ENCODE measurements at regions not wholly inside any gene's neighbourhood (a gene's known extent, or its start where the extent isn't known, plus 50 kb on each side); places are given as distances from the start of the nearest gene placed in this dataset.

GRCh38 chr16:79970551-79971236 is 370.2 kb upstream of the MAF start:
- Mint-ChIP-seq H3K36me3 (ENCODE audit: low read depth) (no peaks in the 10 kb centered on the region), H3K27ac (no peak overlapping the region), H3K4me1 (no peaks in the 10 kb centered on the region)

GRCh38 chr16:79970087-79970486 is 369.6 kb upstream of the MAF start:
- Mint-ChIP-seq H3K4me1 (no peaks in the 10 kb centered on the region), H3K27ac (no peak overlapping the region)
- no peak for TF ChIP-seq CTCF (IDR thresholded peaks at IDR 0.05; ENCODE audit: unreplicated experiment in 3 of 3)

More at GRCh38 chr16:79970551-79971236, 370.2 kb upstream of the MAF start:
- H3K4me3 Mint-ChIP-seq: no peak overlapping the region
- no peak for TF ChIP-seq CTCF (IDR thresholded peaks at IDR 0.05; ENCODE audit: unreplicated experiment in 3 of 3)
- no peaks in the 10 kb centered on the region for H3K9me3 Mint-ChIP-seq
- H3K27me3 Mint-ChIP-seq (ENCODE audit: low read depth): no peaks in the 10 kb centered on the region

GRCh38 chr16:79969458-79969857 is 368.9 kb upstream of the MAF start:
- no peaks in the 10 kb centered on the region for H3K27me3 Mint-ChIP-seq (ENCODE audit: low read depth)
- no peak overlapping the region for H3K4me3 Mint-ChIP-seq
- TF ChIP-seq CTCF (IDR thresholded peaks at IDR 0.05; ENCODE audit: unreplicated experiment in 3 of 3): no peak
- H3K27ac Mint-ChIP-seq: no peak overlapping the region
- no peaks in the 10 kb centered on the region for H3K9me3 Mint-ChIP-seq
- no peaks in the 10 kb centered on the region for H3K36me3 Mint-ChIP-seq (ENCODE audit: low read depth)
- no peaks in the 10 kb centered on the region for H3K4me1 Mint-ChIP-seq

More at GRCh38 chr16:79970087-79970486, 369.6 kb upstream of the MAF start:
- Mint-ChIP-seq H3K9me3 (no peaks in the 10 kb centered on the region), H3K36me3 (ENCODE audit: low read depth) (no peaks in the 10 kb centered on the region), H3K4me3 (no peak overlapping the region), H3K27me3 (ENCODE audit: low read depth) (no peaks in the 10 kb centered on the region)

GRCh38 chr16:79966226-79966625 is 365.7 kb upstream of the MAF start:
- H3K4me1 Mint-ChIP-seq: no peaks in the 10 kb centered on the region
- no peak overlapping the region for H3K27ac Mint-ChIP-seq
- no peaks in the 10 kb centered on the region for H3K27me3 Mint-ChIP-seq (ENCODE audit: low read depth)
- H3K36me3 Mint-ChIP-seq (ENCODE audit: low read depth): no peaks in the 10 kb centered on the region
- H3K9me3 Mint-ChIP-seq: peaks cover 2% of the 10 kb centered on the region
- TF ChIP-seq CTCF (IDR thresholded peaks at IDR 0.05; ENCODE audit: unreplicated experiment in 3 of 3): no peak
- H3K4me3 Mint-ChIP-seq: no peak overlapping the region

- Mint-ChIP-seq H3K4me1 (no peaks in the 10 kb centered on the region), H3K9me3 (peaks cover 2% of the 10 kb centered on the region), H3K36me3 (ENCODE audit: low read depth) (no peaks in the 10 kb centered on the region), H3K27ac (no peak overlapping the region), H3K4me3 (no peak overlapping the region), H3K27me3 (ENCODE audit: low read depth) (no peaks in the 10 kb centered on the region)
- TF ChIP-seq CTCF (IDR thresholded peaks at IDR 0.05; ENCODE audit: unreplicated experiment in 3 of 3): no peak
Observed at GRCh38 chr16:79965718-79966117, 365.2 kb upstream of the MAF start.

GRCh38 chr16:79964104-79964503 is 363.6 kb upstream of the MAF start:
- Mint-ChIP-seq H3K27ac (no peak overlapping the region), H3K4me3 (no peak overlapping the region), H3K27me3 (ENCODE audit: low read depth) (no peaks in the 10 kb centered on the region), H3K4me1 (no peaks in the 10 kb centered on the region), H3K36me3 (ENCODE audit: low read depth) (no peaks in the 10 kb centered on the region), H3K9me3 (peaks cover 2% of the 10 kb centered on the region)
- TF ChIP-seq CTCF (IDR thresholded peaks at IDR 0.05; ENCODE audit: unreplicated experiment in 3 of 3): no peak

Data from nephron (organoid).